ENCODE measurements at regions not wholly inside any gene's neighbourhood (a gene's known extent, or its start where the extent isn't known, plus 50 kb on each side); places are given as distances from the start of the nearest gene placed in this dataset.
"Not testable (repeated sequence)": the region's sequence is repeated elsewhere in the genome, so short reads cannot be mapped to it uniquely, and the experiment has no call there.

DNA sequence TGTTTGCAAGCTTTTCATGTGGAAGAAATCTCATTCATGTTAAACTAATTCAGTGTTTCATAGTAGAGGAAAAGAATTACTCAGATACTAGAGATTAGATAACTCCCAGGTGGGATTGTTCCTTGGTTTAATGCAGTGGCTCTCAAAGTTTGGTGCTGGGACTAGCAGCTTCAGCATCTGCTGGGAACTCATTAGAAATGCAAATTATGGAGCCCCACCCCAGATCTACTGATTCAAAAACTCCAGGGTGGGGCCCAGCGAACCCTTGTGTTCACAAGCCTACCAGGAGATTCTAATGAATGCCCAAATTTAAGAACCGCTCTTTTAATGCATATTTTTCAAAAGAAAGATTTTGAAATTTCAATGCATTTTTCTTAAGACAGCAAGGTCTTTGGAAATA is 253.4 kb upstream of the CNTNAP4 start:
- DNase-seq: no peak

DNA sequence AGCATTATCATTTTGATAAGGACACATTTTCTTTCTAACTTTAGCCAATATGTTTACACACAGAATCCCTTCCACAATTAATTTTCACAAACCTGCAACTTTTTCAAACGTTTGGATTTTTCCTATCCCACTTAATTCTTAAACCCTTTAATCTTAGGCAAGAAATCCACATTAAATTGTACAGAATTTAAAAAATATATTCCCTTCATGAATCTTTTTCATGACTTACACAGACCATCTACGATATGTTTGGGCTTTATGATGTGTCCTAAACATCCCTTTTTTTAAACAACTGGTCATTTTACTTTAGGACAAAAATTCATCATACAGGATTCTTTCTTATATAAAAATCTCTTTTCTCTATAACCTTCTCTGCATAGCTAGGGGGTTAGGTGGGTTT is 241.5 kb upstream of the CNTNAP4 start:
- no peak for DNase-seq

DNA sequence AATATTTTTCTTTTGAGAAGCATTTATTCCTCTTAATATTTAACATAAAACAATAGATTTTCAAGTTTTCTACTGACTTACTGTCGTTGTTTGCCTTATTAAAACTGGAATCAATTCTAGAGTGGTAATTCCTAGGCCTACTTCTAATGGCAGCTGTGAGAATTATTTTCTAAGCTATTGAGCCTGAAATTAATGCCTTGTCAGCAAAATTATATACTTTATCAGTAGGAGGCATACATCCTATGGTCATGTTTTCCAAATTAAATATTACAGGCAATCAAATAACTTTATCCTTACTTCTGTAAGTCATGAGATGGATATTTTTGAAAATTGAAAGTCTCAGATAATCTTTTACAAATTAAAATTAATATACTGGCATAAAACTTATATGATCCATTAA is 239.1 kb upstream of the CNTNAP4 start:
- DNase-seq: no peak

DNA sequence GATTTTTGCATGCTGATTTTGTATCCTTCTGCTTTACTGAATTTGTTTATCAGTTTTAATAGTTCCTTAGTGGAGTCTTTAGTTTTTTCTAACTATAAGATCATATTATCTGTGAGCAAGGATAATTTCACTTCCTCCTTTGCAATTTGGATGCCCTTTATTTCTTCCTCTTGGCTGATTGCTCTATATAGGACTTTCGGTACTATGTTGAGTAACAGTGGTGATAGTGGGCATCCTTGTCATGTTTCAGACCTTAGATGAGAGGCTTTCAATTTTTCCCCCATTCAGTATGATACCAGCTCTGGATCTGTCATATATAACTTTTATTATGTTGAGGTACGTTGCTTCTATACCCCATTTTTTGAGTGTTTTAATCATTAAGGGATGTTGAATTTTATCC is 224.5 kb upstream of the CNTNAP4 start:
- DNase-seq: no peak

DNA sequence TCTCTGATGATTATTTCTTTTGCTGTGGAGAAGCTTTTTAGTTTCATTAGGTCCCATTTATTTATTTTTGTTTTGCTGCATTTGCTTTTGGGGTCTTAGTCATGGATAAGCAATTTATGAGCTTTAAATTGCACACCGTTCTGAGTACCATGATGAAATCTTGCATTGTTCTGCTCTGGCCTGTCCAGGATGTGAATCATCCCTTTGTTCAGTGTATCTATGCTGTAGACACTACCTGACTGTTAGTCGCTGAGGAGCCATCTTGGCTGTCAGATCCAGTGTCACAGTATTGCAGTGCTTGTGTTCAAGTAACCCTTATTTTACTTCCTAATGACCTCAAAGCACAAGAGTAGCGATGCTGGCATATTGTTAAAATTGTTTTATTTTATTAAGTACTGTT is 218.0 kb upstream of the CNTNAP4 start:
- no peak for DNase-seq

DNA sequence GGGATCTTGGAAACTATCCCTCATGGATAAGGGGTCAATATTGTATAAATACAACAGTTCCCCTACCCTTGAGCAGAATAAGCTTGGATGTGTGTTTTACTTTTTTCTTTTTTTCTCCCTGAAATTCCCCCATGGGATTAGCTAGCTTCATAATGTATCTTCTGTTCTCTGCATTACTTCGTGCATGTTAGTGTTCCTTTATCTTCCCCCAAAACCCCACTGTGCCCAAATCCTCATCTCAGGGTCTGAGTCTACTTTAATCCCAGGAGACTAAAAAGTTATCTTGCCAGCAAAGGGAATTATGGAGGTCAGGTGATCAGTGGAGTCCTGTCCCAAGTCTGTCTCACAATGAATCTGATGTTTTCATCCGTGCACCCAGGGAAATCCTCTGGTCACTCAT is 217.5 kb upstream of the CNTNAP4 start:
- no peak for DNase-seq

DNA sequence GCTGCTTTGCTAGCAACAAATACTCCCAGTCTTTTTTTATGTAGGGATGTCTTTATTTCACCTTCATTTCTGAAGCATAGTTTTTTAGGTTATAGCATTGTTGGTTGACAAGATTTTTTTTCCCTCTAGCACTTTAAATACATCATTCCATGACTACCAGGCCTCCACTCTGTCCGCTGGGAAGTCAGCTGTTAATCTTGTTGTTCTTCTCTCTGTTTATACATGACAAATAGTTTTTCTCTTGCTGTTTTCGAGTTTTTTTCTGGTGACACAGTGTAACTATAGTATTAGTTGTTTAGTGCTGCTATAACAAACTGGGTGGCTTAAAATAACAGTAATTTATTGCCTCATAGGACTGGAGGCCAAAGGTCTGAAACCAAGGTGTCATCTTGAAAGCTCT is 205.5 kb upstream of the CNTNAP4 start:
- DNase-seq: no peak

DNA sequence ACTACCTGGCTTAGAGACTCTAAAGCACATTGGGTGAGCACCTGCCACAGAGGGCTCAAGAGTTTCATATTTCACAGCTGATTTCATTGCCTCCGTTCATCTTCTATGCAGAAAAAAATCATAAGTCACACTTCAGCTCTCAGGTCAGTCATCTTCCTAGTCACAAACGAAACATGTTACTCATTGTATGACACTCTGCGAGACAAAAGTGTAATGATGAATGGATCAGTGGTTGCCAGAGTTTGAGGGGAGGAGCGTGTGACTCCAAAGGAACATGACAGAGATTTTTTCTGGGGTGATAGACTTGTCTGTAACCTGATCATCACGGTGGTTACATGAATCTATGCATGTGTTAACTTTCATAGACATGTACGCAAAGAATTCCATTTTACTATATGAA is 195.2 kb upstream of the CNTNAP4 start:
- DNase-seq: no peak

DNA sequence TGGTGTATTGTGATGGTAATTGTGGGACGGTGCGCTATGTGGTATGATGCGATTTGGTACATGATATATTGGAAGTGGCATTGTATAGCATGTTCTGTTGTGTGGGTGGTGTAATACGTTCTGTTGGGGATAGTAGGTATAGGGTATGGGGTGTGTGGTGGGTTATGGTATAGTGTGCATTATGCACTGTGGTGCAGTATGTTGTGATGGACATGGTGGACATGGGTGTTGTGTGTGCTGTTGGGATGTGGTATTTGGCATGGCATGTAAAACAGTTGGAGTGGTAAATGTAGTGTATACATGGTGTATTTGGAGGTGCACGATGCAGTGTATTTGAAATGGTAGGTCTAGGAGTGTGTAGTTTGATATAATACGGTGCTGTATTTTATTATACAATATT is 170.6 kb upstream of the CNTNAP4 start:
- DNase-seq: no peak

DNA sequence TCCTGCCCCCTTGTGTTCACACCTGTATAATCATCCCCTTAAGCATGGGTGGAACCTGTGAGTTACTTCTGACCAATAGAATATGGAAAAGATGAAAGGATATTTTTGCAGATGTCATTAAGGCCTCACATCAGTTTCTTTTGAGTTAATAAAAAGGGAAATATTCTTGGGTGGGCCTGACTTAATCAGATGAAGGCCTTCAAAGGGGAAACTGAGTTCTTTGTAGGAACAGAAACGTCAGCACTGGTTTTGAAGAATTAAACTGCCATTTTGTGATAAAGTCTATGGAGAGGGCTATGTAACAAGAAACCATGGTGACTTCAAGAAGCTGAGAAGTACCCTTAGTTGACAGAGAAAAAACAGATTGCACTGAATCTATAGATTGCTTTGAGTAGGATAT is 168.7 kb upstream of the CNTNAP4 start:
- no peak for DNase-seq

DNA sequence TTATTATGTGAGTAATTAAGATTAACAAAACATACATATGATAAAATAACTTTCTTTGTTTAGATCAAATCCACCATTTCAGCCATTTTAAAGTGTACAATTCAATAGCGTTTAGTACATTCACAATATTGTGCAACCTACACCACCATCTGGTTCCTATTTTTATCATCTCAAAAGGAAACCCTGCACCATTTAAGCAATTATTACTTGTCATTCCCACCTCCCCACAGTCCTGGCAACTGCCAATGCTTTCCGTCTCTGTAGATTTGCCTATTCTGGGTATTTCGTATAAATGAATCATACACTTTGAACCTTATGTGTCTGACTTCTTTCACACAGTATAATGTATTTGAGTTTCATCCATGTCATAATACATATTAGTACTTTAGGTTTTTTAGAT is 162.5 kb upstream of the CNTNAP4 start:
- DNase-seq: no peak

DNA sequence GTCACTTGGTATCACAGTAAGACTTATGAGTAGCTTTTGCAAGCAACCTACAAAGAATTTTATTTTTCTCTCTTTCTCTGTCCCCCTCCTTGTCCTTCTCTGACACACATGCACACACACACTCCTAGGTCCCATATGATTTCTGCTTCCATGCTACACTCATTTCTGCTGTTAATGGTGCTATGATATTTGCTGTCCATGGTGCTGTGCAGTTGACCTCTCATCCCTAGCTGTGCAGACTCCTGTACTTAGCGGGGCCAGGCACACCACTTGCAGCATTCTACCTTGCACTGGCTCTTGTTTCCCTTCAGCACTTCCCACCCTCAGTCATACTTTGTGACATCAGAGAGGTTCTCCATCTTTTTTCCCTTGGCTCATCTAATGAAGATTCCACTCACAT is 158.9 kb upstream of the CNTNAP4 start:
- no peak for DNase-seq

DNA sequence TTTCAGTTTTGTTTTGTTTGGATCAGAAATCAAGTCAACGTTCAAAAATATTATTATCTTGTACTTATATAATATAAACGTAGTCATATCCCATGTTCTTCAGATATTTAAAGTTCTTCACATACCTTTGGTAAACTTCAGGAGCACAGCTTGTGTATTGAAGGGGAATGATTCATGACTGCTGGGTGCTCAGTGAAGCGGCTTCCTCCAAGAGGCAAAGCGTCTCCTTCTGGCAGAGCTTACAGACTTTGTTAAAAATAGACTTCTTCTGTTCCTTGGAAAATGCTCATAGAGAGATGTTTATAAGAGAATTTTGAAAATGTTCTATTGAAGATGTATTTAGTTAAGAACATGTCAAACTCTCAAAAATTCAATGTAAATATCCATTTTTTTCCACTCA is 155.6 kb upstream of the CNTNAP4 start:
- DNase-seq: no peak

DNA sequence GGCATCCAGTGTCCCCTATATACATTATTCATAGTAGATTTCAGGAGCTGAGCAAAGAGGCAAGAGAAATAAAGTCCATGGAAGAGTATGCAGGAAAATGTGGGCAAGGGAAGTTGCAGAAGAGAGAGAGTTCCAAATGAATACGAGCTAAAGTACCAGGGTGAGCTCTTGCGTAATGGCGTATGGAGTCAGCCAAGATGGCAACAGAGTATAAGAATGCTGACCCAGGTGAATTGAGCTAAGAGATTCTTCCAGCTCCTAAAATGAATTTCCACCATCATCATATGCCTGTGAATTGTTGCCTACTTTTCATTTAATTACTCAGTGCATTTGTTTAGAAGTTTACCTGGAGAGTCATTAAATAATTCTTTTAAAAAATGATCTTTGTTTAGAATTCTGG is 153.2 kb upstream of the CNTNAP4 start:
- no peak for DNase-seq

DNA sequence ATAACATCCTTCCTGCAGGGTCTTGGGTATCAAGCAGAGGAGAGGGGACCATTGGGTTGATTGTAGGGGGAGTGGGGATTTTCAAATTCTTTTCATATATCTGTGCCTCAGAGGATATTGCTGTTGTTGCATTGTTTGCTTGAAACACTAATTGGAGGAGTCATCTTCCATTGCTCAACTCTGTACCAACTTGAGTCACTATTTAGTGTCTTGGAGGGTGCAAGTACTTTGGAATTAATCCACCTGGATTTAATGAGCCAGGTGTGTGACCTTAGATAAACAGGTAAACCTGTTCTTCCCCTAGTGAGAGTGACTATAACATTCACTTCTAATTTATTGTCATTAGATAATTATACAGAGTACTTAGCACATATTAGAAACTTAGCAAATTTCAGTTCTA is 151.3 kb upstream of the CNTNAP4 start:
- DNase-seq: no peak

DNA sequence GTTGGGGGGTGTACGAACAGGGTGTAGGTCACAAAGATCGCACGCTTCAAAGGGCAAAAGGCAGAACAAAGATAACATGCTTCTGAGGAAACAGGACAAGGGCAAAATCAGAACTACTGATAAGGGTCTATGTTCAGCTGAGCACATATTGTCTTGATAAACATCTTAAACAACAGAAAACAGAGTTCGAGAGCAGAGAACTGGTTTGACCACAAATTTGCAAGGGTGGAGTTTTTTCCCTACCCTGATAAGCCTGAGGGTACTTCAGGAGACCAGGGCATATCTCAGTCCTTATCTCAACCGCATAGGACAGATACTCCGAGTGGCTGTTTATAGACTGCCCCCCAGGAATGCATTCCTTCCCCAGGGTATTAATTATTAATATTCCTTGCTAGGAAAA is 139.1 kb upstream of the CNTNAP4 start:
- DNase-seq: not testable (repeated sequence)

DNA sequence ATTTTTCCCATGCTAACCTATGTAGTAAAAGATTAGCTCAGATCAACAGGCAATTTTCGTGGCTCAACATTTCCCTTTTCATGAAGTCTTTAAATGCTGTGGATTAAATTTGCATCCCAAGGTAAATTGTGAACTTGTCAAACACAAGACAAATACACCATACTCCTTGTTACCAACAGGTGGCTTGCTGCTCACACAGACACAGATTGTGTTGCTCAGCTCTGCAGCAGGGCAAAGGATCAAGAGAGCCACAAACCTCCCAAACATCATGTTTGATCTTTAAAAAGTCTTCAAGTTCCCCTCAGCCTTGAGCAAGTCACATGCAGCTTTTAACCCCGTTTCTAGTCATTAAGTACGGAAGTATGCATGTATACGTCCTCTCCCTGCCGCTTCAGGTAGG is 119.6 kb upstream of the CNTNAP4 start:
- no peak for DNase-seq

DNA sequence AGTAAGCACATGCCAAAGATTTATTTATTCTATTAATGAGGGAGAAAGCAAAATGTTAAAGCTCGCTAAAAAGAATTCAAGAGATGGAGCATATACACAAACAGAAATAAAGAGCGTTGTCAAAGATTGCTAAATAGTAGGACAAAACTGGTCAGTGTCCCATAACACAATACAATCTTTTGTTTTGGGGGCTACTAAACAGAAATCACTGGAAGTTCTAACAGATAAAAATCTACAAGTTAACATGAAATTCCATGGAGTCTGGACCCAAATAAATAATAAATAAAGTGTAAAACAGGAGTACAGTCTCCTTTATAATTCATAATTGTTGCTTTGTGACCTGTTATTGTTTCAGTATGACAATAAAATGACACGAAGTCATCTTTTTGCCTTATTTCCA is 115.2 kb upstream of the CNTNAP4 start:
- no peak for DNase-seq

DNA sequence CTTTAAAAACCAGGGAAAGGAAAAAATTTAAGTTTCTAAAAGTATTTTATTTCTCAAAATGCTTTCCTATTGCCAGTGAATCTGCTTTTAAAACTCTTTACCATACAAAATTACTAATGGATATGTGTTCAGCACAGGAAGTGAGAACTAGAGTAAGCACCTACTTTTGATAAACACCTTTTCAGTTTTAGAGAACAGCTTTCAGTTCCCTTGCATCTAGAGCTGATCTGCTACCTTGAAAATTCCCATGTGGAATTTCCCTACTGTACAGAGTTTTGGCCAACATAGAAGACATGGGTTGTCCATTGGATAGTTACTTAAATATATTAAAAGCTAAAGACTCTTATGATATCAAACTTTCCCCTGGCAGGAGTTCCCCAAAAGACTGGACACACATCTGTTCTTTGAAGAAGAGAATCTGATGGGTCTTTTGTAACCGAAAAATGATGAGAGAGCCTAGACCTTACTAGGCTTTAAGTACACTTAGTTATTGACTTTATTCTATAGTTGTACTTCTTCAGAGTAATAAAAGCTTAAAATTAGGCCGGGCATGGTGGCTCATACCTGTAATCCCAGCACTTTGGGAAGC is 112.1 kb upstream of the CNTNAP4 start:
- DNase-seq: no peak

DNA sequence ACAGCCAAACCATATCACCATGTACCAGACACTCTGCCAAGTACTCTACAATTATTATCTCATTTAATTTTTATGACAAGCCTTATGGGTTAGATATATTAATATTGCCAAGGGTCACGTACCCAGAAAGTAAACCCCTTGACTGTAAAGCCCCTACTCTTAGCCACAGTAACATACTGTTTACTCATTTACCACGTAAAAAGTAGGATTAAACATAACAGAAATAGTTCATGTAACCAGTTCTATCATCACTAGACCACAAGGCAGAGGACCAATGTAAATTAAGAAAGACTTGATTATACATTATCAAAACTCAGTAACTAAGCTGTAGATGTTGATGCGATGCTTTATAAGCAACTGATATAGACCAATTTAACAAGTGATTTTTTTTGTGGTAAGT is 101.5 kb upstream of the CNTNAP4 start:
- no peak for DNase-seq

DNA sequence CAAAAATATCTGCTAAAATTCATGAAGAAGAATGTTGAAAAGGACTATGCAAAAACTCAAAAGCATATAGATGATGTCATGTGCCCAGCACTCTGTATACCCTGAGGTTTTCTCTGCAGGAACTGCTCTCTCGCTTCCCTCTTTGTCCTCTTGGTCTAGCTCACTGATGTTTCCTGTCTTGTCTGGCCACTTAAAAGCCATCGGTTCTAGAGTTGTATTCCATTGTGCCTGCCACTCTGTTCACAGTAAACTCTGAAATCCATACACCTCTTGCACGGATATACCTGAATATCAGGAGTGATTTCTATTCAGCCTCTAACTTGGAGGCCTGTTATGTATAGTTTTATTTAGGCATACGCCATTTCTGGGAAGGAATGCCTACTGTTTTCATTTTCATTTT is 101.0 kb upstream of the CNTNAP4 start:
- no peak for DNase-seq

DNA sequence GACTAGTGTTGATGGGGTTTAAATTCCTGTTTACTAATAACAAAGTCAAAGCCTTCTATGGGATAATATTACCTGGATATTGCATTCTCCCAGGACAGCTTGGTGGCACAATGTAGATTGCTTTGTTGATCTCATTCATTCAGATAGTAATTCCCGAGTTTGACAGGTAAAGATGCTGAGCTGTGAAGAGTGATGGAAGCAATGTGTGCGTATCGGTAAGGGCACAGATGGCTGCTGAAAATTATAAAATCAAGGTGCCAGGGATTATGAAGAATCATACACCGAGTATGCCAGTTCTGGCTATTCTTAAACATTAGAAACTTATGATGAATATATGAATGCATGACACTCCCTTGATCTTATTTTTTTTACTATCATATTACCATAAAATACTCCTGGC is 100.6 kb upstream of the CNTNAP4 start:
- DNase-seq: no peak

DNA sequence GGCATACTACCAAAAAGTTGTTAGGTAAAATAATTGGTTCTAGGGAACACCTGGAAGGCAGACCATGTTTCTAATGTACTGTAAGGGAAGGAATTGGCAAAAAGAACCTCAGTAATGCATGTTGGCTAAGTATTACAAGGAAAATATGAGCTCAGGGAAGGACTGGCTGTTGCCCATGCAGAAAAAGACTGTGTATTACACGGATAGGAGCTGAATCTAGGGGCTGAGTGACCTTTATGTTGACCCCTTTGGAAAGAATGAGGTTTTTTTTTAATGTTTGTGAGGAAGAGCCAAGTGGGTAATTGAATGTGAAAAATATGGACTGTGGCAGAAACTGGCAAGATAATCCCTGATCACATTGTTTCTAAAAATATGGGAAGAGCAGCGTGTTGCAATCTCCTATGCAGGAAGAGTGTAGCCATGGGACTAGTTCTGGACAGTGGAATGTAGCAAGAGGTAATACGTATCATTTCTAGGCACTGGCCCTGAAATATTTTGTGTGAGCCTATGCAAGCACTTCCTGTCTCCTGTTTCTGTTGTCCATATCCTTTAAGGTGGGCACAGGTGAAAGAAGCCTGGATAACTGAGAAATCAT is 95.1 kb upstream of the CNTNAP4 start:
- no peak for DNase-seq

DNA sequence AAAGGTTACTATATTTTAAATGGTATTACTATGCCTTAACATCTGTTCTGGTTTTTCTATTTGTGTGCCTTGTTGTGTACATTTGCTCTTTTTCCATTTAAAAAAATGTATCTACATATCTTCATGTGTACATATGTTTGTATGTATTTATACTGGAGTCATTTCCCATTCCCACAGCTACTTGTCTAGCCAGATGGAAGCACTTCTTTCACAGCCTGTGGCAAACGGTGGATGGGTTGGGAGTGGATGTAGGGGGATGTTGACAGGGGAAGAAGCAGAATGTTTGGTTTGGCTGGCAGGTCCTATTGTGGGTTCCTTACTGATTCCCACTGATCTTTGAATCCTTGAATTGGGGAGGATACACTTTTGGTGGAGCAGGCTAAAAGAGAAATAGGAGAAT is 93.6 kb upstream of the CNTNAP4 start:
- no peak for DNase-seq

DNA sequence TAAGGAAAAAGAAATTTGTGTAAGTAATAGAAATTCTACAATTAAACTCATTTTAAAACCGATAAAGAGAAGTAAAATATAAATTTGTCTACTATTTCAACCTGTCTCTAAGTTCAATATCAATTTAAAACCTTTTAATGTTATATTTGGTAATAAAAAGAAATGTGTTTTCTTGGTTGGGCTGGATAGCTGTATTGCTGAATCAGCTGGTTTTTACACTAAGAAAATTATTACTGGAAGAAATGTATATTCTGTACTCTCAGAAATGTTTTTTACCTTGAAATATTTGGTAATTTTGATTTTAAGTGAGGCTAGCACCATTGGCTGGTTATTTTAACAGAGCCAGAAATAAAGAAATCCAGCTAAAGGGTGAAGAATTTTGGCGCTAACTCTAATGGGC is 87.1 kb upstream of the CNTNAP4 start:
- DNase-seq: no peak

DNA sequence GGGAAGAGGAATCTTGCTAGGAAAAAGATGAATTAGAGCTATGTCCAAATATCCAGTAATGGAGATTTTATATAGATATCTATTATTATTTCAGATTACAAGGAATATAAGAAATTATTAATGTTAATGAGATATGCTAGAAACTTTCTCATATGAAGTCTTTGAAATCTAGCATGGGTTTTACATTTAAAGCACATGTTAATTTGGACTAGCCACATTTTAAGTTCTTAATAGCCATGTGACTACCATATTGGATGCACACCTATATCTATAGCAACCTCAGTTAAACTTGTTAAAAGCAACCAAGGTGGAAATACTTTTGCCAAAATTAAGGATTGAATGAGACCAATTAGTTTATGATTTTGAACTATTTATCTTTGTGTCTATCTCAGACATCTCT is 86.7 kb upstream of the CNTNAP4 start:
- no peak for DNase-seq

All from NCI-H1105 (cell line).